GM12873 (cell line): ENCODE measurements at regions not wholly inside any gene's neighbourhood (a gene's known extent, or its start where the extent isn't known, plus 50 kb on each side); places are given as distances from the start of the nearest gene placed in this dataset.

ENCODE experiments used
- TF ChIP-seq, protein P1 (sequence below): IDR thresholded peaks from 2 replicates; pipeline ENCODE4 v1.5.1; 2012; ENCODE audit warnings: low read depth, mild to moderate bottlenecking, moderate library complexity, low read length, control low read depth; ENCODE audit not compliant: insufficient read depth; ENCODE audit errors: missing control alignments

DNA sequence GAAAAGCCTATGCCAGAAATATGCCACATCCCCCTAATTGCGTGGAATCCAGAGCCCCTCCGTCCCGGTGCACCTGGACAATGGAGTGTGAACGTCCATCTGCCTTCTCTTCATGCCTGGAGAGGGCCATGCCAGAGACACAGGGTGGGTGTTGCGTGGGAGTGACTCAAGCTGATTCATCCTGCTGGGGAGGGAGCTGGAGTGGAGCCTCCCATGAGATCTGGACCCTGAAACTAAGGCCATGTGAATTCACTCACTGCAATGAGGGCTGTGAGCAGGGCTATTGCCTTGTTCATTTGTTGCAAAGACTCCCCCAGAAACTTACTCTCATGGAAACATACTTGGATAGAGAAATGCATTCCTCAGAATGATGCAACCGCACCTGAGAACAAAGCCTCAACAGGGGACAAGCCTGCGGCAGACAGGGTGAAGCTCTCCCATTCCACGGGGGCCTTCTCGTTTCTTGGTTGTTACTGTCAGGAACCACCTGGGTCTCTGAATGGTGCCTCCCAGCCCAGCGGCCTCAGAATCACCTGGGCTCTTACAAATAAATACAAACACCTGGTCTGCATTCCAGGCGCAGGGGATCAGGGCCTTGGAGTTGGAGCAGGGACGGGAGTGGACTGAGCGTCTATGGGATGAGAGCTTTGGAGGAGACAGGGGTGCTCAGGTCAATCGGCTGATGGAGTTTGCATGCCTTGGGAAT is 1031.2 kb downstream of the BRD1 start:
- TF ChIP-seq, protein P1, sequence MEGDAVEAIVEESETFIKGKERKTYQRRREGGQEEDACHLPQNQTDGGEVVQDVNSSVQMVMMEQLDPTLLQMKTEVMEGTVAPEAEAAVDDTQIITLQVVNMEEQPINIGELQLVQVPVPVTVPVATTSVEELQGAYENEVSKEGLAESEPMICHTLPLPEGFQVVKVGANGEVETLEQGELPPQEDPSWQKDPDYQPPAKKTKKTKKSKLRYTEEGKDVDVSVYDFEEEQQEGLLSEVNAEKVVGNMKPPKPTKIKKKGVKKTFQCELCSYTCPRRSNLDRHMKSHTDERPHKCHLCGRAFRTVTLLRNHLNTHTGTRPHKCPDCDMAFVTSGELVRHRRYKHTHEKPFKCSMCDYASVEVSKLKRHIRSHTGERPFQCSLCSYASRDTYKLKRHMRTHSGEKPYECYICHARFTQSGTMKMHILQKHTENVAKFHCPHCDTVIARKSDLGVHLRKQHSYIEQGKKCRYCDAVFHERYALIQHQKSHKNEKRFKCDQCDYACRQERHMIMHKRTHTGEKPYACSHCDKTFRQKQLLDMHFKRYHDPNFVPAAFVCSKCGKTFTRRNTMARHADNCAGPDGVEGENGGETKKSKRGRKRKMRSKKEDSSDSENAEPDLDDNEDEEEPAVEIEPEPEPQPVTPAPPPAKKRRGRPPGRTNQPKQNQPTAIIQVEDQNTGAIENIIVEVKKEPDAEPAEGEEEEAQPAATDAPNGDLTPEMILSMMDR = no peak

DNA sequence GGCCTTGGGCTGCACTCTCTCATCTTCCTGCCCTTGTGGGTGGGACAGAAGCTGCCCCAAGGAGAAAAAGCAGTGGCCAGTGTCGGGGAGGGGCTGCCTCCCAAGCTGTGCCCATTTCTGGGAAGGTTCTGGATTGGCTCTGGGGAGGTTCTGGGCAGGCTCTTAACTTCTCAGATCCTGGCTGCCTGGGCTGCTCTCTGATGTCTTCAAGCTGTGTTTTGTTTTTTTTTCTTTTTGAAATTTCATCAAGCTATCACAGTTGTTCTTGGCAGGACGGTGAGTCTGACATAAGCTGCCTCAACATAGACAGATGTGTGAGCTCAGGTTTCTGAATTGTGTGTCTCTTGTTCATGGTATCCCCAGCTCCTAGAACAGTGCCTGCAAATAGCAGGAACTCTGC is 1032.0 kb downstream of the BRD1 start:
- TF ChIP-seq, protein P1 = no peak

DNA sequence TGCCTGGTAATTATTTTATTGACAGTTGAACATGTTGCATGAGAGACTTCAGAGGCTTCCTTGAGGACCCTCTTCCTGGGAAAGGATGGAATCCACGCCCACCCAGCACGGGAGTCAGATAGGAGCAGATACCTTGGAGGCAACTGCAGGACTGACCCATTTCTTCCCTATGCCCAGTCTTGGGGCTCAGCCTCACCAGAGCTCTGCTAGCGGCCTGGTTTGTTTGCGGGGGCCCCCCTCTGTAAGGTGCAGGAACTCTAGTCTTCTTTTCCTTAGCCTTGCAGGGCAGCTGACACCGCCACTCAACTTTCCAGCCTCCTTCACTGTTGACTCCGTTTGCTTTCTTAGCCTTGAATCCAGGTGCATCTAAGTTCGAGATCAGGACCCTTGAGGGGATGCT is 1032.8 kb downstream of the BRD1 start:
- TF ChIP-seq, protein P1 = no peak

DNA sequence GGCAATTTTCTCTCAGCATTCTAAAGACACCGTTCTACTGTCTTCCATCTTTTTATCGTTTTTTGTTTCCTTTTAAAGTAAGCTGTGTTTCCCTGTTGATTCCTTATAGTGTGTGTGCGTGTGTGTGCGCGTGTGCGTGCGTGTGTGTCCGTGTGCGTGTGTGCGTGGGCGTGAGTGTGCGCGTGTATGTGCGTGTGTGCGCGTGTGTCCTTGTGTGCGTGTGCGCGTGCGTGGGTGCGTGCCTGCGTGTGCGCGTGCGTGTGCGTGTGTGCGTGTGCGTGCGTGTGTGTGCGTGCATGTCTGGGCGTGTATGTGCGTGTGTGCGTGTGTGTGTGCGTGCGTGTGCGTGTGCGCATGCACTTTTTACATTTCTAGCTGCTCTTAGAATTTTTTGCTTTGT is 1033.7 kb downstream of the BRD1 start:
- TF ChIP-seq, protein P1 = no peak

DNA sequence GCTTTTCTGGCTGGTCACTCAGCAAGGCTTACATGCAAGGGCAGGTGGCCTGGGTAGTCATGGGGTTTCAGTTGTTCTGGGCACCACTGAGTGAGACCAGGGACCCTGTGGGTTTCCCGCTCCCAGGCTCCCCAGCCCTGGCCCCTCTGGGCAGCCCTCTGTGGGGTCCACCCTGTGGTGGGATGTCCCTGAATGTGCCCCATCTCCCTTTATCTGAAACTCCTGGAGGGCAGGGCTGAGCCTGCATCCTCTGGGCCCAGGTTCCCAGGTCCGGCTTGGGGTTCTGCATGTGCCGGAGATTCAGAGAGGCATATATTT is 1041.0 kb downstream of the BRD1 start:
- TF ChIP-seq, protein P1 = no peak

DNA sequence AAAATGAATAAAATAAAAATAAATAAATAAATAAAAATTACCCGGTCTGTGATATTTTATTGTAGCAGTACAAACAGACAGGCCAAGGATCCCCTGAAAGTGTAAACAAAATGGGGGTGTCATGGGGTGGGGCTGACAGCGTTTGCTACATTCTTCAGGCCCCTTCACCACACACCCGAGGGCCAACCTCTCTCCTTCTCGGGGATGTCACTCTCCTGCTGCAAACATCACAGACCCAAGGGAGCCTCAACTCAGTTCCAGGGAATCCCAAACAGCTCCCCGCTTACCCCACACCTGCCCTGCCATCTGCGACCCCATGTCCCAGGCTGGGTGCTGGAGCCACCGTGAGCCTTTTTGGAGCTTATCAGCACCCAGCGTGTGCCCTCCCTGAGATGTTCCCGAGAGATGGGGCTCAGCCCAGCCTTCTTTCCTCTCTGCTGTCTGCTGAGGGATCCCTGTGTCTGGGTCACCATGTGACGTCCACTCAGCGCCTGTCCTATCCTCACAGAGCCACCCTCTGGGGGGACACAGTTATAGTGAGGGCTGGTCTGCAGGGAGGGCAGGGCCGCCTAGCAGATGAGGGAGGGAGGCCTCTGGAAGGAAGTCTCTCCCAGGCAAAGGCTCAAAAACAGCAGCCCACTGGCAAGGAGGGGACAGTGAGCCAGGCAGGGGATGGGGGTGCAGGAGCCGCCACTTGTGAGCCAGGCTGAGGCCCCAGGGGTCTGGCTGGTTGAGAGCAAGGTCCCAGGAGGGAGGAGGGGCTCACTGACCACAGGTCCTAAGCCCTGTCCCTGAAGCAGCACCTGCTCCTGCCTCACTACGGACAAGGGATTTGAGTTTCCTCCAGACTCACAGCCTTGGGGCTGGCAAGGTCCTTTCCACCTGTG is 1041.6 kb downstream of the BRD1 start:
- TF ChIP-seq, protein P1 = no peak

DNA sequence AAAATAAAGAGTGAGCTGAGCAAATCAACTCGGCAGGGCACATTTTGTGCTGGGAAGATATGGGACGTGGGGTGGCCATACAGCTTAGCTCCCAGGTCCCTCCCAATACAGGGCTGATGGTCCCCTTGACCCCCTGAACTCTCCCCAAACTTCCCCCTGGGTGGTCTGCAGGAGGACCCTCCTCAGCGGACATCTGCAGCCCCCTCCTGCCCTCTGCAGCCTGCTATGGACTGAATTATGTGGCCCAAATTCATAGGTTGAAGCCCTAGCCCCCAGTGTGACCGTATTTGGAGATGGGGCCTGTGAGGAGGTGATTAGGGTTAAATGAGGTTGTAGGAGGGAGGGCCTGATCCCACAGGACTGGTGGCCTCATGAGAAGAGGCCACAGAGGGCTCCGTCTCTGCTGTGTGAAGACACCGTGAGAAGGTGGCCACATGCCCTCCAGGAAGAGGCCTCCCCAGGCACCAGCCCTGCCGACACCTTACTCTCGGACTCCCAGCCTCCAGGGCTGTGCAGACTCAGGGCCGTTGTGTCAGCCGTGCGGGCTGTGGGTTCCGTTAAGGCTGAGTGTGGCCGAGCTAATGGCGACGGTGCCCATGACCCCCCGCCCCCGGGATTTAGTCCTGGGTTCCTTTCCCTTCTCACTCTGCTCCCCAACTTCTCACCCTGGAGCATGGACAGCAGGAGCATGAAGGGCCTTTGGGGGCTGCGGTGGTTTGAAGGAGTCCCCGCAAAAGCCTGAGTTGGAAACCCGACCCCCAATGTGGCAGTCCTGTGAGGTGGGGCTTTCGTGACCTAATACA is 1042.8 kb downstream of the BRD1 start:
- TF ChIP-seq, protein P1 = no peak
